Renal cortical epithelial cell (primary cell): ENCODE measurements at regions not wholly inside any gene's neighbourhood (a gene's known extent, or its start where the extent isn't known, plus 50 kb on each side); places are given as distances from the start of the nearest gene placed in this dataset.
A peak's percentile ranks its signal among the peaks of the same experiment; 100 is the strongest.
"Not testable (repeated sequence)": the region's sequence is repeated elsewhere in the genome, so short reads cannot be mapped to it uniquely, and the experiment has no call there.

Source experiments
- DNase-seq: peaks from one replicate; pipeline ENCODE4 v3.0.0-alpha.2; 2011; ENCODE audit warnings: low read depth

GRCh38 chr20:43837856-43838702, 76.6 kb upstream of the TOX2 start:
- no peak for DNase-seq

GRCh38 chr20:43836790-43837189, 77.9 kb upstream of the TOX2 start:
- no peak for DNase-seq

- no peak for DNase-seq
Measured at GRCh38 chr20:43835944-43836508, 78.6 kb upstream of the TOX2 start.

GRCh38 chr20:43833511-43834395, 80.9 kb upstream of the TOX2 start:
- no peak for DNase-seq

- no peak for DNase-seq
Measured at GRCh38 chr20:43832961-43833360, 81.7 kb upstream of the TOX2 start.

- DNase-seq, result no peak
Measured at GRCh38 chr20:43832096-43832816, 82.4 kb upstream of the TOX2 start.

GRCh38 chr20:43831481-43832065, 83.1 kb upstream of the TOX2 start:
- no peak for DNase-seq

- DNase-seq, result no peak
Measured at GRCh38 chr20:43830883-43831282, 83.8 kb upstream of the TOX2 start.

GRCh38 chr20:43829951-43830690, 84.5 kb upstream of the TOX2 start:
- DNase-seq, result no peak

- DNase-seq, result no peak
Measured at GRCh38 chr20:43827940-43828562, 86.6 kb upstream of the TOX2 start.

- DNase-seq, result not testable (repeated sequence)
Measured at GRCh38 chr20:43826943-43827342, 87.7 kb upstream of the TOX2 start.

GRCh38 chr20:43825581-43825980, 89.1 kb upstream of the TOX2 start:
- DNase-seq, result peak; percentile 11

- no peak for DNase-seq
Measured at GRCh38 chr20:43825051-43825402, 89.6 kb upstream of the TOX2 start.

- DNase-seq, result peak; percentile 57
Measured at GRCh38 chr20:43824309-43825050, 90.2 kb upstream of the TOX2 start.

- DNase-seq, result no peak
Measured at GRCh38 chr20:43821795-43822194, 92.9 kb upstream of the TOX2 start.

- DNase-seq, result no peak
Measured at GRCh38 chr20:43820731-43821330, 93.8 kb upstream of the TOX2 start.

- DNase-seq, result peak; percentile 39
Measured at GRCh38 chr20:43812216-43812615, 85.4 kb upstream of the GTSF1L start.

- DNase-seq, result no peak
Measured at GRCh38 chr20:43809206-43809819, 82.5 kb upstream of the GTSF1L start.

GRCh38 chr20:43804781-43805180, 78.0 kb upstream of the GTSF1L start:
- no peak for DNase-seq
